Left lobe of liver (tissue), 2 donors: ENCODE measurements at regions not wholly inside any gene's neighbourhood (a gene's known extent, or its start where the extent isn't known, plus 50 kb on each side); places are given as distances from the start of the nearest gene placed in this dataset.
"Not testable (repeated sequence)": the region's sequence is repeated elsewhere in the genome, so short reads cannot be mapped to it uniquely, and the experiment has no call there.

Experiments used
- ATAC-seq: fragments of 200-7000 bp; cut with Tn5 transposase; one replicate; pipeline ENCODE4 v1.9.1; 2020; ENCODE audit warnings: mild to moderate bottlenecking, moderate library complexity
- DNase-seq: peaks from one replicate; pipeline ENCODE4 v3.0.0-alpha.2; 2020; ENCODE audit warnings: low spot score
- donor health status: DM: no; HTN: no; CAD: no; lungs with moderate emphysema.
- donor health status: DM: no; HTN: yes; CAD: no.

GRCh38 chr1:96558635-96559034, 162.9 kb upstream of the PTBP2 start:
- ATAC-seq (no peak), DNase-seq (no peak)

GRCh38 chr1:96559181-96559580, 162.4 kb upstream of the PTBP2 start:
- DNase-seq (no peak), ATAC-seq (no peak)

- ATAC-seq, result peak; percentile 88
- peak; percentile 55 for DNase-seq
Observed at GRCh38 chr1:96559707-96560596, 161.6 kb upstream of the PTBP2 start.

- no peak for DNase-seq
- no peak for ATAC-seq
Observed at GRCh38 chr1:96562094-96562493, 159.5 kb upstream of the PTBP2 start.

GRCh38 chr1:96564401-96564800, 157.2 kb upstream of the PTBP2 start:
- not testable (repeated sequence) for ATAC-seq, DNase-seq

GRCh38 chr1:96565546-96565945, 156.0 kb upstream of the PTBP2 start:
- DNase-seq (no peak), ATAC-seq (no peak)

GRCh38 chr1:96568639-96569038, 152.9 kb upstream of the PTBP2 start:
- DNase-seq (no peak), ATAC-seq (no peak)

- DNase-seq, result no peak
- ATAC-seq, result no peak
Observed at GRCh38 chr1:96569288-96569687, 152.3 kb upstream of the PTBP2 start.

GRCh38 chr1:96579636-96580035, 141.9 kb upstream of the PTBP2 start:
- ATAC-seq (no peak), DNase-seq (no peak)

GRCh38 chr1:96580920-96581319, 140.7 kb upstream of the PTBP2 start:
- DNase-seq (no peak), ATAC-seq (no peak)

GRCh38 chr1:96581772-96582171, 139.8 kb upstream of the PTBP2 start:
- ATAC-seq (no peak), DNase-seq (no peak)

GRCh38 chr1:96583903-96584302, 137.7 kb upstream of the PTBP2 start:
- ATAC-seq, result no peak

GRCh38 chr1:96587222-96587621, 134.4 kb upstream of the PTBP2 start:
- ATAC-seq (no peak), DNase-seq (no peak)

More at GRCh38 chr1:96583903-96584302, 137.7 kb upstream of the PTBP2 start:
- DNase-seq, result no peak

- peak; percentile 43 for ATAC-seq
- DNase-seq, result no peak
Observed at GRCh38 chr1:96588416-96588995, 133.1 kb upstream of the PTBP2 start.

GRCh38 chr1:96595530-96595929, 126.1 kb upstream of the PTBP2 start:
- not testable (repeated sequence) for ATAC-seq

GRCh38 chr1:96596226-96596922, 125.2 kb upstream of the PTBP2 start:
- ATAC-seq, result peak; percentile 82
- no peak for DNase-seq

More at GRCh38 chr1:96595530-96595929, 126.1 kb upstream of the PTBP2 start:
- not testable (repeated sequence) for DNase-seq

GRCh38 chr1:96597218-96597617, 124.4 kb upstream of the PTBP2 start:
- ATAC-seq (no peak), DNase-seq (no peak)

- ATAC-seq, result no peak
- DNase-seq, result no peak
Observed at GRCh38 chr1:96598416-96599168, 123.0 kb upstream of the PTBP2 start.

GRCh38 chr1:96604620-96605019, 117.0 kb upstream of the PTBP2 start:
- ATAC-seq, DNase-seq: not testable (repeated sequence)

- ATAC-seq, result not testable (repeated sequence)
Observed at GRCh38 chr1:96617375-96617774, 104.2 kb upstream of the PTBP2 start.

More at GRCh38 chr1:96617375-96617774, 104.2 kb upstream of the PTBP2 start:
- DNase-seq, result not testable (repeated sequence)
